Astrocyte of the hippocampus (primary cell): ENCODE measurements at regions not wholly inside any gene's neighbourhood (a gene's known extent, or its start where the extent isn't known, plus 50 kb on each side); places are given as distances from the start of the nearest gene placed in this dataset.

ENCODE experiments used
- DNase-seq: peaks from one replicate; pipeline ENCODE4 v3.0.0; 2011; ENCODE audit warnings: low read depth, low spot score

- DNase-seq = no peak
Observed at GRCh38 chr11:119856681-119857485, 127.9 kb upstream of the NECTIN1 start.

- no peak for DNase-seq
Observed at GRCh38 chr11:119855066-119855465, 126.1 kb upstream of the NECTIN1 start.

- DNase-seq = no peak
Observed at GRCh38 chr11:119854521-119854920, 125.5 kb upstream of the NECTIN1 start.

DNA sequence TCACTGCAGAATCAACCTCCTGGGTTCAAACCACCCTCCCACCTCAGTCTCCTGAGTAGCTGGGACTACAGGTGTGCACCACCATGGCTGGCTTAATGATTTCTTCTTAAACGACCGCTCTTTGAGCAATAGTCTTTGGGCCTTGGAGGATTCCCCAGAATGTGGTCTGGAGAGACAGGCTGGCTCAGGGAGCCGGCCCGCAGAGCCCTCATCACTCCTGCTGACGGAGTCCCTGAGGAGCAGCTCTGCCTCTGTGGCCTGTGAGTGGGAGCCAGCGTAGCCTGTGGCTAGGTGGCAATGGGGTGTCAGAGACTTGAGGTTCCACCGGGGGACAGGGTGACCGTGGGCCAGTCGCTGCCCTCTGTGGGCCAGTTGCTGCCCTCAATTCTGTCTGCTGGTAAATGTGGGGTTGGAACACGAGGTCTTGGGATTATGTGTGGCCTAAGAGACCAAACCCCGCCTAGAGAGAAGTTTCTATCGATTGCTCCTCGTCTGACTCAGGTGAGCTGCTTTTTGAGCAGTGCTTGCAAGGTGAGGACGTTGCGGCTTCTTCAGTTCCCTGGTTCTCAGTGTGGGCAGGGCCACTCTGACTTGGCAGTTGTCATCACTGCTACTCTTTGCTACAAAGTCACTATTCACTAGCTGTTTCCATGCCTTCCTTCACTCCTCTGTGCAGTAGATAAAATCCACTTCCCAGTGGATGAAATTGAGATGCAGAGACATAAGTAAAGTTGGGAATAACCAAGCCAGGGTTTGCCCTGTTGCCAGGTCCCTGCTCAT, 124.8 kb upstream of the NECTIN1 start:
- no peak for DNase-seq

DNA sequence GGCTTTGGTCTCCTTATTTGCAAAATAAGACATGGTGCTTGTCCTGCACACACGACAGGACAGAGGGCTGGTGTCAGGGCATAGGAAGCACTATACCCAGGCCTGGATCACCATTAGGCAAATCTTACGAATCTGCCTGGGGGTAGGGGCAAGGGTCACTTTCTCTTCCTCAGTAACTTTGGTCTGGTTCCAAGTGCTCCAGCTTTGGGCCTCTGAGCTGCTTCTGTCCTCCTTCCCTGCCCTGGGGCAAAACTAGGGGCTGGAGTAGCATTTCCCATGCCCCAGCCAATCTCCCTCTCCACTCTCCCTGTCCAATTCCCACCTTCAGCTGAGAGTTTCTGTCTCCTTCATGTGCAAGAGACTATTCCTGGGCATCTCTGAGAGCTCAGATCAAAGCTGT, 123.7 kb upstream of the NECTIN1 start:
- no peak for DNase-seq

- no peak for DNase-seq
Observed at GRCh38 chr11:119850822-119851409, 121.9 kb upstream of the NECTIN1 start.

- DNase-seq = no peak
Observed at GRCh38 chr11:119849872-119850271, 120.9 kb upstream of the NECTIN1 start.

DNA sequence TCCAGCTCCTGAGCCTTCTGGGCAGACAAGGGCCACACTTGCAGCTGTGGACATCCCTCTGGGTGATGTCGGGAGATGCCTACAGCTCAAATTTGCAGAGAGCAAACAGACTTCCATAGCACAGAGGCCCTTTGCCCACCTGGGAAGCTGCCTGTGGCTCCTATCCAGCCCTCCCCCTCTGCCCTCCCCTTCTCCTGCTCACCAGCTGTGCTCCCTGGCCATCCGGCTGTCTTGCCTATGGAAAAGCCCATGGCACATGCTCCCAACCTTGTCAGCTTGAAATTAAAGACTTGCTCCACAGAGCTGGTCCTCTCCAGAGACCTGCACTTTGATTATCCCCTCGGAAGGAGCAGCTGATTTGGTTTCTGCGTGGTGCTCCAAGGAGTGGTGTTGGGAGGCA, 118.9 kb upstream of the NECTIN1 start:
- DNase-seq = no peak

GRCh38 chr11:119846374-119846773, 117.4 kb upstream of the NECTIN1 start:
- no peak for DNase-seq

DNA sequence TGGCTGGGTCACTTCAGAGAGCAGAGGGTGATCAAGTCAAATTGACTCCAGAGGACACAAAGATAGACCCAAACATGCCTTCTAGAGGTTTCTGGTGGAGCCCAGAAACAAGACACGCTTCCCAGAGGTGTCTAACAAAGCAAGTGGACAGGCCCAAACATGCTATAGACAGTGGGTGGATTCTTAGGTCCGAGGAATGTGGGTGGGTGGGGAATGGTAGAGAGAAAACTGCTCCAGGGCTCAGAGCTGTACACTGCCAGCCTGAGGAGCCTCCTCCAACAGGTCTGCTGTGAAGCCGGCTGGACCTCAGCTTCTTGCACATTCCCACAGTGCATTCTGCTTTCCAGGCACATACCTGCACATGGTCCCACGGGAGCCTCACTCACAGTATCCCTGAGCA, 116.8 kb upstream of the NECTIN1 start:
- DNase-seq = no peak

- no peak for DNase-seq
Observed at GRCh38 chr11:119845305-119845704, 116.3 kb upstream of the NECTIN1 start.

DNA sequence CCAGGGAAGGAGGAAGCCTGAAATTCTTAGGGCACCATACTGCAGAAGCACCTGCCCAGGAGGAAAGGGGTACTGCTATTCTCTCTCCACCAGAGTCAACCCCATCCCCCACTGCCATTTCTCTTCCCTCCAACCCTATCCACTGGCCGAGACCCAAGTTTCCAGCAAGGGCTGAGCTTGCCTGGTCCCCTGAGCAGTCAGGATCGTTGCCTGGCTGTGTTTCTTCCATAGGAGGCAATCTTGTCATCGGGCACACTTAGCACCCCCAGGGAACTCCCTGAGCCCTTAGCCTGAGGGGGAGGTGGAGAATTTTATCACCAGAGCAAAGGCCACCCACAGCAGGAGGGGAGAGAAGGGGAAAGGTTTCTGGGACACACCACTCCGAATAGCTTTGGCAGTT, 115.8 kb upstream of the NECTIN1 start:
- DNase-seq = no peak

- DNase-seq = no peak
Observed at GRCh38 chr11:119843877-119844276, 114.9 kb upstream of the NECTIN1 start.

- no peak for DNase-seq
Observed at GRCh38 chr11:119842731-119843130, 113.7 kb upstream of the NECTIN1 start.

DNA sequence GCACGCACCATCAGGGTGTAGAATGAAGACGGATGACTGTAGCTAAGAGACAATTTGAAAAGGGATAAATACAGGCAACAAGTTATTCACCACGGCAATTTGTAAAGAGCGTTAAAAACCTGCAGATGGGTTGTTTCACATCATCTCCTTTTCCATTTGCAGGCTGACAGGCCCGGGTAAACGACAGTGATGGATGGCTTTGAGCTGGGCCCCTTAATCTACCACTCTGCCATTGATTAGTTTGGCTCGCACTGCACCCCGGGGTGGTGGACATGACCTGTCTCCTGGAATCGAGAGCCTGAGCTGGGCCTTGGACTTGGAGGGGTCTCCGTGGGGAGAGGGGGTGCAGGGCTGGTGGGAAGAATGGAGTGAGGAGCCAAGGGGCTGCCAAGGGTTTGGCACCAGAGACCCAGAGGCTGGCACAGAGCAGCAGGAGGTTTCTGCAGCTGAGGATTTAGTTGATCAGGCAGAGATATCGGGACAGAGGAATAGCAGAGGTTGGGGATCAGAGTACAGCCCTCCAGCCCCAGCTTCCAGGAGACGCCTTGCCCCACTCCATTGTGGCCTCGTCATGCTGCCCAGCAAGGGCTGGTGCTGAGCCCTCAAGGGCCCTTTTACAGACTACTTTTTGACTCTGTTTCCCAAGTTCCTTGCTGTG, 110.6 kb upstream of the NECTIN1 start:
- DNase-seq = no peak

GRCh38 chr11:119835753-119836152, 106.8 kb upstream of the NECTIN1 start:
- DNase-seq = no peak

DNA sequence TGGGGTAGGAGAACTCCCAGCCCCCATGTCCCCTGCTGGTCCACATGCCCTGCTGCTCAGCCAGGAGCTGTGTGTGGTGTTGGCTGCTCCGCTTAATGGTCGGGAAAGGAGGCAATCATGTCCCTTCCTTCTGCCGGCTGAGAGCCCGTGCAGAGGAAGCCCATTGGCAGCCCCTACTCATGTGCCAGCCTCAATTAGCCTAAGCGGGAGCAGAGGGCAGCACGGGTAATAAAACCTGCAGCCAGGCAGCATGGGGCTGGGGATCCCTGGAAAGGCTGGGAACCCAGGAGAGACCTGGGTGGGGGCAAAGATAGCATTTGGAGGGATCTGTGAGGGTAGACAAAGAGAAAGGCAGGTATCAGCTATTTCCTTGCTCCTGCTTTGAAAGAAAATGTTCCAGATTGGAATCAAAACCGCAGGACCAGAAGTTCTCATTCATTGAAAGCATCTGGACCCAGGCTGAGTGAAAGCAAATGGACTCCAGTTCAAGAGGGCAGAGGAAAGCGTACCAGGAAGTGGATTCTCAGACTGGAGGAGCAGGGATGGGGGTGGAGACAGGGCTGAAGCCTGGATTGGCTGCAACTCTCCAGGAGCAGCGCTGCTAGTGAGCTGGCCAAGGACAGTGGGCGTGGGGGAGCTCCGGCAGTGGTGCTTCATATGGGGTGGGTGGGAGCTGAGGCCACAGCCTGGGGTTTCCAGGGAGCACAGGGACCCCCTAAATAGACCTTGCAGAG, 103.4 kb upstream of the NECTIN1 start:
- no peak for DNase-seq

- DNase-seq = no peak
Observed at GRCh38 chr11:119831011-119831410, 102.0 kb upstream of the NECTIN1 start.

DNA sequence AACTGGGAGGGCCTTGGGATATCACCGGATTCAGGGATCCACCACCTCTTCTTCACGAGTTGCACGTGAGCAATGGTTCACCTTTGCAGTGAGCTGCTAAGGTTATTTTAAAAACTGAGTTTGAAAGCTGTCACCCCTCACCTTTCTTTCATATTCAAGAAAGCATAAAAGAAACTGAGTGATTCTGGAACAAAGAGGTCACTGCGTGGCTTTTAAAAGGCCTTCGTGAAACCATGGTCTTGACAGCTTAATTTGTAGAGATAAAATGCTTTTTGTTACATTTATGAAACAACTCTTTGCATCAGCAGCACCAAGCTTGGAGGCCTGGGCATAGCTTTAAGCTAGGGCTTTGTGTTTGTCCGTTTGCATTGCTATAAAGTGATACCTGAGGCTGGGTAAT, 101.4 kb upstream of the NECTIN1 start:
- no peak for DNase-seq

- no peak for DNase-seq
Observed at GRCh38 chr11:119829402-119829801, 100.4 kb upstream of the NECTIN1 start.

GRCh38 chr11:119828819-119829218, 99.8 kb upstream of the NECTIN1 start:
- DNase-seq = no peak
